ENCODE measurements at regions not wholly inside any gene's neighbourhood (a gene's known extent, or its start where the extent isn't known, plus 50 kb on each side); places are given as distances from the start of the nearest gene placed in this dataset.

GRCh38 chr13:62997038-62997599, 1581.5 kb upstream of the PCDH20 start:
- DNase-seq = no peak

GRCh38 chr13:62973804-62974203, 1558.2 kb upstream of the PCDH20 start:
- no peak for DNase-seq

DNA sequence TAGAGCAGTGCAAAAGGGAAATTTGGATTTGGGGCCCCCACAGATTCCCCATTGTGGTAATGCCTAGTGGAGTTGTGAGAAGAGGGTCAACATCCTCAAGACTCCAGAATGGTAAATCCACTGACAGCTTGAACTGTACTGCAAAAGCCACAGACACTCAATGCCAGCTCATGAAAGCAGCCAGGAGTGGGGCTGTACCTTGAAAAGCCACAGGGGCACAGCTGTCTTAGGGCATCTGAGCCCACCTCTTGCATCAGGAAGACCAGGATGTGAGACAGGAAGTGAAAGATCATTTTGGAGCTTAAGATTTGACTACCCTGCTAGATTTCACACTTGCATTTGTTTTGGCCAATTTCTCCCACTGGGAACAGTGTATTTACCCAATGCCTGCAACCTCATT, 1548.9 kb upstream of the PCDH20 start:
- DNase-seq = no peak

- no peak for DNase-seq
Observed at GRCh38 chr13:62960723-62961122, 1545.1 kb upstream of the PCDH20 start.

DNA sequence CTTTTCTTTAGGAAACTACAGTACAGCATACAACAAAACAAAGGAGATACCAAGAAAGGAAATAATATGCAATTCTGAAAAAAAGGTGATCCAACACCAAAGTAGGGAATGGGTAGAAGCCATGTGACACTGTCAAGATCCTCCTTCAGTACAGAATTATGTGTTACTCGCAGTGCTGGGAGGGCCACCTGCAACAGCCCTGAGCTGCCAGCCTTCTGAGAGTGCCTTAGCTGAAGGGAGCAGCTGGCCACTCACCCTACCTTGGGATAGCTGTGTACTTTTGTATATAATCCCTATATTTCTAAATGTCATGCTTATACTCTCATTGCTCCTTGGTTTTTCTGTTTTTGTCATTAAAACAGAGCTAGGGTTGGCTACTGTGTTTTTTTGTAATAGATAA, 1518.2 kb upstream of the PCDH20 start:
- no peak for DNase-seq

DNA sequence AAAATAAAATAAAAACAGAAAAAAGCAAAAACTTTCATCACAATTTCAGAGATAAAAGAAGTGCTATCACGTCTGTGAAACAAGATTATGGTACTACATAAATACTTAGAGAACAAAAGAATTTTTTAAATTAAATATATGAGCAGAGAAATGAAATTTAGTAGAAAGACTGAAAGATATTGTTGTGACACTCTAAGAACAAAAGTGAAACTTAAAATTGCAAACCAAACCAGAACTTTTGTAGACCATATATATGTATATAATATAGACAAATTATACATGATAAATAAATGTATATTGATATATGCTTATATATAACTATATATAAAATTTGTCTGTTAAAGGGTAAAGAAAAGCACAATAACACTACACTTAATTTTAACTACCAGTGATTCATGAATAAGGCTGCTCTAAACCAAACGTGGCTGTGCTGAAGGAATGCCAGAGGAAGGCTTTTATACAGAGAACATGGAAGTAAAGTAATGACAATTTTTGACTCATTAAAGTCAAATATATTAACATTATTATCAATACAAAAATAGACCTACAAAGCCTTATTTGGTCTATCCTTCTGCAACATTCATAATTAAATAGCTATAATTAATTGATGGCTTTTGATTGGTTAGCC, 1516.7 kb upstream of the PCDH20 start:
- no peak for DNase-seq

- DNase-seq = no peak
Observed at GRCh38 chr13:62931853-62932252, 1516.2 kb upstream of the PCDH20 start.

DNA sequence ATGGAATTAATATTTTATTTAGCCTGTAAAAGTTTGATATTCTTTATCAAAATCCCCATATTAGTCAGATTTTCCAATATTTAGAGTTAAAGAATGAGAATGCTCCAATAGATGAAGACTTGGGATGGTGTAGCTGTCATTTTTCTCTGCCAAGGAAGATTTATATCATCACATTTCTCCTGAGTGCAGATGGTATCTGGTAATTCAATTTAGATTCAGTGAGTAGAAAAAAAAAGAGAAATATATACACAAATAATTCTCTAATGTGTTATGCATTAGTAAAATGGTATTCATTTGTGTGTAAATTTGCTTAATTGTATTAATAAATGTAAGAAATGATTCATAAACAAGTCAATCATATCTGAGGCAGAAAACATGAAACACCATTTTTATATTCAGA, 1508.7 kb upstream of the PCDH20 start:
- DNase-seq = no peak

- DNase-seq = no peak
Observed at GRCh38 chr13:62920159-62920558, 1504.5 kb upstream of the PCDH20 start.

GRCh38 chr13:62919491-62919890, 1503.8 kb upstream of the PCDH20 start:
- no peak for DNase-seq

DNA sequence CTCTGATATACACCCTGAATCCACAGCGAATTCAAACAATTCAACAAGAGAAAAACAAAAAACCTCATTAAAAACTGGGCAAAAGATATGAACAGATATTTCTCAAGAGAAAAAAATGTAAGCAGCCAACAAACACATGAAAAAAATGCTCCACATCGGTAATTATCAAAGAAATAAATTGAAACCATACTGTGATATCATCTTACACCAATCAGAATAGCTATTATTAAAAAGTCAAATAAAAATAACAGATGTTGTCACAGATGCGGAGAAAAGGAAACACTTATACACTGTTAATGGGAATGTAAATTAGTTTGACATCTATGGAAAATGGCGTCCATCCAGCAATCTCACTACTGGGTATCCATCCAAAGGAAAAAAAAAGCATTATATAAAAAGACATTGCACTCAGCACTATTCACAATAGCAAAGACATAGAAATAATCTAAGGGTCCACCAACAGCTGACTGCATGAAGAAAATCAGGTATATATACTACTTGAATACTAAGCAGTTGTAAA, 1495.0 kb upstream of the PCDH20 start:
- DNase-seq = no peak

DNA sequence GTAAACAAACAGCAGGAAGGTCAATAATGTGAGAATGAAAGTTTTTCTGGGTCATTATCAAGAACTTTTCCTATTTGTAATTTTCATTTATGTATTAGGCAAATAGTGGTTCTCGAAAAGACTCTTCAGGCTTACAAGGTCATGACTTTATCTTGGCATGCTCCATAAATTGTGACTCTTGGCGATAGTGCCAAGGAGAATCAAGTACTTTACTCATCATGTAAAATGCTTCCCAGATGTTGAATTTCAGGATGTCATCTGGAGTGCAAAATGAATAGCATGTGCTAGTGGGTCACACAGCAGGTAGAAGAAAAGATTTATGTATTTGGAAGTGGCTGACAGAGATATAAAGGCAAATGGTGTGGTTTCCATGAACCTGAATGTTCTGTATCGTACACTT, 1492.7 kb upstream of the PCDH20 start:
- no peak for DNase-seq

GRCh38 chr13:62906896-62907295, 1491.2 kb upstream of the PCDH20 start:
- no peak for DNase-seq

DNA sequence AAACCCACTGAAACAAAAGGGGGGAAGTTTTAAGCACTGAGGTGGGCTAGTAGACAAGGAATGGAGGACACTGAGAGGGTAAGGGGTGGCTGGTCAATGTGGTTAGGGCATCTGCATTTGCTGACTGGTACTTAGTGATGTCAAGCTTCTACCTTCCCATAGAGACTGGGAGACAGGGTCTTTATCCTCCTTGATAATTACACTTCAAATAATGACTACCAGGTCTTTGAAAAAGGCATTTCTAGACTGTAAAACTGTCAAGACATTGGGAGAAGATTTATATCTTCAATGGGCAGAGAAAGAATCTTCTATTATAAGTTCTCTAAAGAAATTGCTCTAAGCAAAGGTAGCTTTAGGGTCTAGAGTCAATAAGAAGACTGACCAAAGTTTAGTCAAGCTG, 1490.8 kb upstream of the PCDH20 start:
- no peak for DNase-seq

GRCh38 chr13:62887046-62887445, 1471.4 kb upstream of the PCDH20 start:
- no peak for DNase-seq

- DNase-seq = no peak
Observed at GRCh38 chr13:62879071-62879470, 1463.4 kb upstream of the PCDH20 start.

DNA sequence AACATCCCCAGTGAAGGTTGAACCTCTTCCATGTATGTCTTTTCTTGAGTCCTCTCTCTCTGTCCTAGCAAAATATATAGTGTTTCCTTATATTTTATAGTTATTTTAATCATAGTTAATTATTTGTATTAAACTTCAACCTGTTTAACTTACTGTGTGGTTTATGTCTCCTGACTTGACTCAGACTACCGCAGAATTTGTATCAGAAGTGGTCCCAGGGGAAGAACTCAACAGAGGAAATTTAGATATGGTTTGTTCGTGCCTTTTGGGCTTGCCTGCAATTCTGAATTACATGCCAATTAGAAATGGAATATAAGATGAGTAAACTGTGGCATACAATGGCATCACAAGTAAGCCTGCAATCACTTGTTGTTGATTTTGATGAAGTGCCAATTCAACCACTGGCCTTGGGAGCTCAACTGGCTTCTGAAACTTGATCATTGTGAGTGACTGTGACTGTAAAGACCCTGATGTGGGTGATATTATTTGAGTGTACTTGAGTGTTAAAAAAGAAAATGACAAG, 1459.5 kb upstream of the PCDH20 start:
- DNase-seq = peak; percentile 27 to 37

GRCh38 chr13:62850331-62850730, 1434.7 kb upstream of the PCDH20 start:
- no peak for DNase-seq

GRCh38 chr13:62847520-62847919, 1431.9 kb upstream of the PCDH20 start:
- DNase-seq = no peak

DNA sequence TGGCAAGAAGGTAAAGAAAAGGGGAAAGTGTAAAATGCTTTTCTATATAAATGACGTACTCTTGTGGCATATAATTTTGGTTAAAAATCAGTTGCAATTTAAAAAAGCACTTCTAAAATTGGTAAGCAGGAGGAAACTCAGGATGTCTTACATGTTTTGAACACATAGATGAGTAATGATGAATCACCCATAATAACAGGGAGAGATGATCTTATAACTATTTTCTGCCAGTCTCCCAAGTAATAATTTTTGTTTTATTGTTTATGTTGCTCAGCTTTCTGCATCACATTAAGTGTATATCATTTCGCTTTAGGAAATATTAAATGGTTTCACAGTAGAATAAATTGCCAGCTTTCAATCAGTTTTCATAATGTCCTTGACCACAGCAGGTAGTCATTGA, 1430.7 kb upstream of the PCDH20 start:
- no peak for DNase-seq

GRCh38 chr13:62839338-62839737, 1423.7 kb upstream of the PCDH20 start:
- no peak for DNase-seq

DNA sequence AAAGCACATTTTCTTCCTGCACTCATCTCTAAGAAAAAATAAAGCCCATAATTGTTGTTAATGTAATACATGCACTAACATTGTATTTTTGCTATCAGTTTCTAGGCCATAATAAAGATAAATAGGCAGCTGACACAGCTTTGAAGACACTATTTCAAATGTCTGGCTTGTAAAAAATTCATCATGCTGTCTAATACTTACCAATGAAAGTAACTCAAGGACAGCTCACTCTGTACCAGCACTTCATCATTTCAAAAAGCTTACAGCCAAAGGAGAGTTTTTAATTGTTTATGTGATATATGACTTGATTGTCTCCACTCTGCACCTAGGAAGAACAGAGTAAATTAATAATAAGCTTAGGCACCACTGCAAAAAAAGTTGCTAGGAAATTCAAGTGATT, 1423.3 kb upstream of the PCDH20 start:
- DNase-seq = no peak

DNA sequence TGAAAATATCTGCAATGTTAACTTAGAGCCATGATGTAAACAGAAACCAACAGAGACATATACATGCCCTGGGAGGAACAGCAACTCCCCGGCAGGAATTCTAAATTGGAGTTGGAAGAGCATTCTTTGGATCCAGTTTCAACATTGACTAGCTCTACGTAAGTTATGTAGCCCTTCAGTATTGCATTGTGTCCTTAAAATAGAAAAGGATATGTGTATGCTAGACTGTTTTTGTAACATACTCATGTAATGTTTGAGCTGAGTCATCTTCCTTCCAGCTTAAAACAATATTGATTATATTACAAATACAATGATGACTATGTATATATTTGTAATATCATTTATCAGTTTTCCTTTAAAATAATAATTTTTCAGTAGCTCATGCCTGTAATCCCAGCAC, 1422.2 kb upstream of the PCDH20 start:
- no peak for DNase-seq

DNA sequence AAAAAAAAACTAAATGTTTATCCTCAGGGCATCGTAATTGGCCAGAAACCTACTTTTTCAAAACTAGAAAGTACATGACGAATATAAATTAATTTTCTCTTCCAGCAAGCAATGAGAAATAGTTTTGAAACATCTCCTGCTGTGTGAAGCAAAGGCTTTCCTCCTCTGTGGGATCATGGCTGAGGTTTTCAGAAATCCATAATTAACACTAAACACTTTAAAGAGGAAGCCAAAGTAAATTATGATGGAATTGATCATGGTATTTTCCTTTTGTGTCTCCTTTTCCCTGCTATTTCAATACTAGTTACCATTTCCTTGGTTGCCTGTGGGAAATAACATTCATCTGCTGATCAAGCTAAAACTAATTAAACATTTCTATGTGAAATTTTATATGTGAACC, 1413.8 kb upstream of the PCDH20 start:
- no peak for DNase-seq

DNA sequence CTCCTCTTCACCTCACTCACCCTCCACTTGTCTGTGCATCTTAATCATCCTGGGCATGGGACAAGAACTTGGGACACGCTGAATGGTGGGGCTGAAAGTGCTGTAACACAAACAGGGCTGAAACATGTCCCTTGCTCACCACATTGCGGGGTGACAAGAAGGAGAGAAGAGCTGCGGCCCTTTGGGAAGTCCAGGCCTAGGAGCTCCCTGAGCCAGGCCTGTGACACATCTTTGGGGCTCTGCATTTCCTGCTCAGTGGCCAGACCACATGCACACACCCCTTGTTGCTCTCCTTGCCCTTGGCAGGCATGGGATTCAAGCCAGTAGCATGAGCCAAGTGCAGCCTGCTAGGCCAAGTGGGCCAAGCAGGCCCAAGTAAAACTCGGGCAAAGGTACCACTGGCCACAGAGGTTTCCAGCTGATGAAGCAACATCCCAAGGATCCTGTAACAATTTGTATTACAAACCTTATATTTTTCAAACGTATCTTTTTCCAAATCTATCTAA, 1384.3 kb upstream of the PCDH20 start:
- no peak for DNase-seq
